HL-60 (cell line): ENCODE measurements at regions not wholly inside any gene's neighbourhood (a gene's known extent, or its start where the extent isn't known, plus 50 kb on each side); places are given as distances from the start of the nearest gene placed in this dataset.

Source experiments
- DNase-seq, 2 experiments: peaks; one replicate each; pipeline ENCODE4 v3.0.0-alpha.2; 2010 to 2020; ENCODE audit warnings: low read depth in 1 of 2, low spot score in 1 of 2
- H3K27ac ChIP-seq: fragments of 250-450 bp; sonication (Bioruptor Pico); replicated peaks from 2 replicates; pipeline ENCODE4 v1.5.1; 2020; ENCODE audit warnings: mild to moderate bottlenecking, moderate library complexity
- H3K27me3 ChIP-seq: fragments of 250-450 bp; sonication (Bioruptor Pico); 2 replicates; pipeline ENCODE4 v1.5.1; 2021; ENCODE audit warnings: mild to moderate bottlenecking, moderate library complexity; ENCODE audit not compliant: insufficient read depth, poor library complexity, severe bottlenecking
- H3K4me3 ChIP-seq: replicated peaks from 2 replicates; pipeline ENCODE4 v1.5.1; 2011; ENCODE audit warnings: mild to moderate bottlenecking, control low read depth, low read length; ENCODE audit not compliant: insufficient read depth
- GABPA ChIP-seq: IDR thresholded peaks from 2 replicates; pipeline ENCODE4 v1.6.1; 2012; ENCODE audit warnings: low read depth
- POLR2AphosphoS5 ChIP-seq: IDR thresholded peaks from 2 replicates; pipeline ENCODE4 v1.6.1; 2012; ENCODE audit warnings: low read depth
- REST ChIP-seq: IDR thresholded peaks from 2 replicates; pipeline ENCODE4 v1.6.1; 2012; ENCODE audit warnings: low read depth; ENCODE audit not compliant: insufficient replicate concordance
- SPI1 ChIP-seq: IDR thresholded peaks from 2 replicates; pipeline ENCODE4 v1.6.1; 2012; ENCODE audit warnings: low read depth, mild to moderate bottlenecking, borderline replicate concordance
- TF ChIP-seq, protein P1 (sequence below): IDR thresholded peaks from one replicate; pipeline ENCODE4 v1.5.1; 2011; ENCODE audit warnings: low read length, control low read depth, inconsistent platforms; ENCODE audit not compliant: insufficient read depth

DNA sequence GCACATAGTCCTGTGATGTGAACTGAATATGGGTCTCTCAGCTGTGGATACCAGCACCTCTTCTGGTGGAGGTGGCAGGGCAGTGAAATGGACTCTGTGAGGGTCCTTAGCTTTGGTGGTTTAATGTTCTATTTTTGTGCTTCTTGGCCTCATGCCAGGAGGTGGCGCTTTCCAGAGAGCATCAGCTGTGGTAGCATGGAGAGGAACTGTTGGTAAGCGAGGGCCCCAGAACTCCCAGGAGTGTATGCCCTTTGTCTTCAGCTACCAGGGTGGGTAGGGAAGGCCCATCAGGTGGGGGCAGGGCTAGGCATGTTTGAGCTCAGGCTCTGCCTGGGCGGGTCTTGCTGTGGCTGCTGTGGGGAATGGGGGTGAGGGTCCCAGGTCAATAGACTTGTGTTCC lies 241.7 kb downstream of the AEBP2 start:
- no peak for DNase-seq
- Histone ChIP-seq H3K4me3 (no peak overlapping the region), H3K27me3 (no peaks in the 10 kb centered on the region), H3K27ac (no peak overlapping the region)
- no peak for TF ChIP-seq POLR2AphosphoS5
- no peak for TF ChIP-seq GABPA
- no peak for TF ChIP-seq REST
- TF ChIP-seq, protein P1, sequence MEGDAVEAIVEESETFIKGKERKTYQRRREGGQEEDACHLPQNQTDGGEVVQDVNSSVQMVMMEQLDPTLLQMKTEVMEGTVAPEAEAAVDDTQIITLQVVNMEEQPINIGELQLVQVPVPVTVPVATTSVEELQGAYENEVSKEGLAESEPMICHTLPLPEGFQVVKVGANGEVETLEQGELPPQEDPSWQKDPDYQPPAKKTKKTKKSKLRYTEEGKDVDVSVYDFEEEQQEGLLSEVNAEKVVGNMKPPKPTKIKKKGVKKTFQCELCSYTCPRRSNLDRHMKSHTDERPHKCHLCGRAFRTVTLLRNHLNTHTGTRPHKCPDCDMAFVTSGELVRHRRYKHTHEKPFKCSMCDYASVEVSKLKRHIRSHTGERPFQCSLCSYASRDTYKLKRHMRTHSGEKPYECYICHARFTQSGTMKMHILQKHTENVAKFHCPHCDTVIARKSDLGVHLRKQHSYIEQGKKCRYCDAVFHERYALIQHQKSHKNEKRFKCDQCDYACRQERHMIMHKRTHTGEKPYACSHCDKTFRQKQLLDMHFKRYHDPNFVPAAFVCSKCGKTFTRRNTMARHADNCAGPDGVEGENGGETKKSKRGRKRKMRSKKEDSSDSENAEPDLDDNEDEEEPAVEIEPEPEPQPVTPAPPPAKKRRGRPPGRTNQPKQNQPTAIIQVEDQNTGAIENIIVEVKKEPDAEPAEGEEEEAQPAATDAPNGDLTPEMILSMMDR, result no peak
- TF ChIP-seq SPI1, result no peak

DNA sequence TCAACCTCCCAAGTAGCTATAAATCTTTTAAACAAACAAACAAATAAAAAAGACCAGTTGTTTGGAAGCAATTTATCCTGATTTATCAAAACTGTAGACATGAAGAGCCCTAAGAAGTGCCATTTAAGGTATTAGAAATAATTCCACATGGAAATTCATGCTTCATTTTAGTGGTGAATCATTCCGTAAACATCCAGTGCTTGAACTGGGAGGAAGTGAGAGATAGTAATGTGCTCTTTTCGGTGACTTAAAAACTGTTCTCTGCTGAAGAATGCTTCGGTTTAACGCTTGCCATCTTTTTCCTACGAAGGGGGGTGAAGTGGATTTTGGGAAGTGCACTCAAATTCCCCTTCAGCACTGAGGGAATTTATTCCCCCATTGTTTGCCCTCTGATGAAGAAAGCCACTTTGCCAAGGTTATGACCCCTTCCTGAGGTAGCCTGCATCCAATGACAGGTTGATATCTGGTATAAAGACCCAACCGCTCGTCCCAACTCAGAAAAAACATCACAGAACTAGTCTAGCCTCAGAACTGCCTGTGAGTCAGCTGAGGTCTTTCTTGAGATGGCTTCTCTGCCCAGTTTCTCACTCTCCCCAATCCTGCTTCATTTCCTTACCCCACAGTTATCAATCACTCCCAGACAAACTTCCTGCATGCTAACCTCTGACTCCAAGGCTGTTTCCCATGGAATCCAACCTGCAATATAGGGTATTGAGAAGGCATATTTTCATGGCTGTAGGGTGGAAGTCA lies 244.1 kb downstream of the AEBP2 start:
- TF ChIP-seq, protein P1, result no peak
- TF ChIP-seq GABPA (no peak), POLR2AphosphoS5 (no peak), REST (no peak), SPI1 (no peak)
- no peak overlapping the region for H3K4me3 ChIP-seq
- no peak for DNase-seq
- H3K27ac ChIP-seq, result no peak overlapping the region
- no peaks in the 10 kb centered on the region for H3K27me3 ChIP-seq

GRCh38 chr12:19687371-19687770 lies 248.1 kb downstream of the AEBP2 start:
- TF ChIP-seq POLR2AphosphoS5, result no peak
- TF ChIP-seq SPI1, result no peak
- TF ChIP-seq GABPA, result no peak
- no peak for TF ChIP-seq REST
- H3K27me3 ChIP-seq, result no peaks in the 10 kb centered on the region
- H3K27ac ChIP-seq, result no peak overlapping the region
- no peak overlapping the region for H3K4me3 ChIP-seq
- DNase-seq, result no peak
